Progenitor cell of endocrine pancreas (in vitro differentiated cells): ENCODE measurements at regions not wholly inside any gene's neighbourhood (a gene's known extent, or its start where the extent isn't known, plus 50 kb on each side); places are given as distances from the start of the nearest gene placed in this dataset.

Source experiments
- DNase-seq: peaks from one replicate; pipeline ENCODE4 v3.0.0; 2021; ENCODE audit warnings: low spot score; ENCODE audit not compliant: unreplicated experiment
- H3K27ac Mint-ChIP-seq: 2 replicates; pipeline ENCODE4 v1.8.0; 2021; ENCODE audit warnings: mild to moderate bottlenecking, moderate library complexity, mixed read lengths
- H3K27me3 Mint-ChIP-seq: 2 replicates; pipeline ENCODE4 v1.8.0; 2021; ENCODE audit warnings: mixed read lengths
- H3K36me3 Mint-ChIP-seq: 2 replicates; pipeline ENCODE4 v1.8.0; 2022; ENCODE audit warnings: mixed read lengths; ENCODE audit not compliant: insufficient read depth
- H3K4me1 Mint-ChIP-seq: 2 replicates; pipeline ENCODE4 v1.8.0; 2021; ENCODE audit warnings: low read depth, mixed read lengths
- H3K4me3 Mint-ChIP-seq: 2 replicates; pipeline ENCODE4 v1.8.0; 2021; ENCODE audit warnings: low read depth, mild to moderate bottlenecking, moderate library complexity, mixed read lengths
- H3K9me3 Mint-ChIP-seq: 2 replicates; pipeline ENCODE4 v1.8.0; 2021; ENCODE audit warnings: low read depth, mixed read lengths
- TF ChIP-seq, protein P1 (sequence below): fragments of 200-600 bp; sonication (generic); IDR thresholded peaks from one replicate; pipeline ENCODE4 v1.5.0; 2021; ENCODE audit warnings: antibody characterized with exemption, mild to moderate bottlenecking; ENCODE audit not compliant: unreplicated experiment

DNA sequence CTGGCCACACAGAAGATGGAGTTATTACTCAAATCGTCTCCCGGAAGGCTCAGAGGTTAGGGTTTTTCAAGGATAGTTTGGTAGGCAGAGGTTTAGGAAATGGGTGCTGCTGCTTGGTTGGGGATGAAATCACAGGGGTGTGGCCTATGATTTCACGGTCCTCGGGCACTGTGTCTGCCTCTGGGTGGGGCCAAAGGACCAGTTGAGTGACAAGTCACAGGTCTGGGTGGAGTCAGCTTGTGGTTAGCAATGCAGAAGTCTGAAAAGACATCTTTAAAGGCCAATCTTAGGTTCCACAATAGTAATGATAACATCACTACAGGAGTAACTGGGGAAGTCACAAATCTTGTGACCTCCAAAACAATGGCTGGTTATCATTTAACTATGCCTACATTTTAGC lies 387.8 kb downstream of the ZNF521 start:
- Mint-ChIP-seq H3K4me3 (no peak overlapping the region), H3K27ac (no peak overlapping the region), H3K27me3 (peaks cover 42% of the 10 kb centered on the region), H3K36me3 (no peaks in the 10 kb centered on the region), H3K4me1 (no peaks in the 10 kb centered on the region), H3K9me3 (peaks cover 8% of the 10 kb centered on the region)
- no peak for DNase-seq
- TF ChIP-seq, protein P1, sequence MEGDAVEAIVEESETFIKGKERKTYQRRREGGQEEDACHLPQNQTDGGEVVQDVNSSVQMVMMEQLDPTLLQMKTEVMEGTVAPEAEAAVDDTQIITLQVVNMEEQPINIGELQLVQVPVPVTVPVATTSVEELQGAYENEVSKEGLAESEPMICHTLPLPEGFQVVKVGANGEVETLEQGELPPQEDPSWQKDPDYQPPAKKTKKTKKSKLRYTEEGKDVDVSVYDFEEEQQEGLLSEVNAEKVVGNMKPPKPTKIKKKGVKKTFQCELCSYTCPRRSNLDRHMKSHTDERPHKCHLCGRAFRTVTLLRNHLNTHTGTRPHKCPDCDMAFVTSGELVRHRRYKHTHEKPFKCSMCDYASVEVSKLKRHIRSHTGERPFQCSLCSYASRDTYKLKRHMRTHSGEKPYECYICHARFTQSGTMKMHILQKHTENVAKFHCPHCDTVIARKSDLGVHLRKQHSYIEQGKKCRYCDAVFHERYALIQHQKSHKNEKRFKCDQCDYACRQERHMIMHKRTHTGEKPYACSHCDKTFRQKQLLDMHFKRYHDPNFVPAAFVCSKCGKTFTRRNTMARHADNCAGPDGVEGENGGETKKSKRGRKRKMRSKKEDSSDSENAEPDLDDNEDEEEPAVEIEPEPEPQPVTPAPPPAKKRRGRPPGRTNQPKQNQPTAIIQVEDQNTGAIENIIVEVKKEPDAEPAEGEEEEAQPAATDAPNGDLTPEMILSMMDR: no peak

DNA sequence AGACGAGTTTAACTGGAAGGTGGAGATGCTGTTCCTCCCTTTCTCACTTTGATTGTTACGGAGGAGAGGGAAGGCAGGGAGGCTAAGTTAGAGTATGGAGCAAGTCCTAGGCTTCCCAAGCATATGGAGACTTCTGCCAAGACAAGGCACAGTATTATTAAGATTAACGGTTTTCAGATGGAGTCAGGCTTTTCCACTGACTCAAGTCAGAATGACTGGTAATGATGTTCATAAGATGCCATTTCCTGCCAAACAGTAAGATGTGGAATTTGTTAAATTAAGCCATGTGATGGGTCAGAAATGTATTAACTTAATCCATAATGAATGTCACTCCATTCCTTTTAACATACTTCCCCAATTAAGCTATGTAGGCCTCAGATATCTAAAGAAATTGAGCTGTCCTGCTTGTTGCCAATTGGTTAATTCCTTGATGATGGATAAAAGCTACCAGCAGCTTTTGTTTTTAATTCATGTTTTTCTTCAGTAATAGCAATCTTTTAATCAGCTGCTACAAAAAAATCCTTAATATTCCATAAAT lies 383.7 kb downstream of the ZNF521 start:
- peaks cover 30% of the 10 kb centered on the region for H3K27me3 Mint-ChIP-seq
- no peak for DNase-seq
- H3K36me3 Mint-ChIP-seq: no peaks in the 10 kb centered on the region
- TF ChIP-seq, protein P1: no peak
- peaks cover 8% of the 10 kb centered on the region for H3K9me3 Mint-ChIP-seq
- H3K4me3 Mint-ChIP-seq: no peak overlapping the region
- H3K27ac Mint-ChIP-seq: no peak overlapping the region
- no peaks in the 10 kb centered on the region for H3K4me1 Mint-ChIP-seq

DNA sequence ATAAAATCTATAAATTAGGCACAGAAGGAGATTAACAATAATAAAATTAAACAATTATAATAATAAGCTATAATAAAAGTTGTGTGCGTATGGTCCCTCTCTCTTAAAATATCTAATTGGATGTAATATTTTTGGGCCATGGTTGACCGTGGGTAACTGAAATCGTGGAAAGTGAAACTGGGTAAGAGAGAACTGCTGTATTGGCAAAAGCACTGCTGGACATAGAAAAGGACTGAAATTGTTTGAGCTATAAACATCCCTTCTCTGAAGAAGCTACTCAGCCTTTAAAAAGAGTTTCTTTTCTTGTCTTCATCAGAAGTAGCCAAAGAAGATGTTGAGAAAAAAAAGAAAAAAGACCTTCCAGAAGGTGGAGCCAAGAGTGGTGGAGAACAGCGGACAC lies 379.4 kb downstream of the ZNF521 start:
- H3K9me3 Mint-ChIP-seq: no peaks in the 10 kb centered on the region
- no peak overlapping the region for H3K4me3 Mint-ChIP-seq
- TF ChIP-seq, protein P1: no peak
- H3K4me1 Mint-ChIP-seq: no peaks in the 10 kb centered on the region
- no peak for DNase-seq
- no peaks in the 10 kb centered on the region for H3K36me3 Mint-ChIP-seq
- H3K27ac Mint-ChIP-seq: no peak overlapping the region
- peaks cover 55% of the 10 kb centered on the region for H3K27me3 Mint-ChIP-seq

DNA sequence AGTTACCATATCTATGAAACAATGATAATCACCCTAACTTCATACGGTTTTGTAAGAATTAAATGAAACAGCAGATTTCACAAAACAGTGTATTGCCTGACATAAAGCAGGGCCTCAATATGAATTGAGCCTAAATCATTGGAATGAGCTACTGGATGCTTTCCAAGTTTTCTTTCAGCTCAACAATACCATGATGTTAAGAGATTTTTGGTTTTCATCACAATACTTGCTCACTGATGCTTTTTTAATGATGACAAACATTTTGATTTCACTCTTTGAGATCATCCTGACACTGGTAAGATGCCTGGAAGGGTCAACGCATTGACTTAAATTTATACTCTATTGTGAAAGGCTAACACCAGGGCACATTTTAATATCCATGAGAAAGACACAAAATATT lies 377.5 kb downstream of the ZNF521 start:
- Mint-ChIP-seq H3K4me1 (no peaks in the 10 kb centered on the region), H3K27me3 (peaks cover 72% of the 10 kb centered on the region), H3K36me3 (no peaks in the 10 kb centered on the region), H3K4me3 (no peak overlapping the region), H3K9me3 (no peaks in the 10 kb centered on the region), H3K27ac (no peak overlapping the region)
- TF ChIP-seq, protein P1: no peak
- DNase-seq: no peak

DNA sequence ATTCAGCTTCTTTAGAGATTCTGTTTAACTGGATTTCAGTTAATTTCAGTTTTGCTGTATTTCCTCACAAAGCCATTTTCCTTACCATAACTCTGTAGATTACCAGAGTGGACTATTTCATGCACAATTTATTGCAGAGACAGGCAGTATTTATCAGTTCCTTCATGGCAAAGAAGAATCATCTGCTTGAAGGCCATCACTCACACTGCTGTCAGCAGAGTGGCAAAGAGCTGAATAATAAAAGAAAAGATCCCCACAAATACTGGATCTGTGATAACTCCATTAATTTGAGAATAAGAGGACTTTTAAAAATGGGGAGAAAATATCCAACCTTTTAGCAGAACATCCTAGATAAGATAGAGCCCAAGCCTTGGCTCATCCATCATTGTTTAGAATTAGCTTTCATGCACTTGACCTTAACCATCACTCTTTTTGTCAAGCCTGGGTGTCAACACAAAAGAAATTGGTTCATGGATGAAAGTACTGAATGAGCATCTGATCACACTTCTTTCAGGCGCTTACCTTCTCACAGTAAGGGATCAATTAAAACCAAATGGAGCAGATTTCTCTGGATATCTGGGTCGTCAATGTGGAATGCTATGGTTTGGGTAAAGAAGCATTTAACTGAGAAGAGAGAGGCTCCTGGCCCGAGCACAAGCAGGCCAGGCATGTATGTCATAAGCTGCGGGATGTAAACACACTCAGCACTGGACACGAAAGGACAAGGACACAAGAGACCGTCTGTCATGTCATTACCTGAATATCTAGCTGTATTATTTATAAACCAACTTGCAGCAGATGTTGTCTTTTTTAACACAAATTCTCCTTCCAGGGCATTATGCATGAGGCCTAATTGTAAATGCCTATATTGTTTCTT lies 376.2 kb downstream of the ZNF521 start:
- Mint-ChIP-seq H3K27me3 (peaks cover 74% of the 10 kb centered on the region), H3K4me1 (no peaks in the 10 kb centered on the region), H3K9me3 (no peaks in the 10 kb centered on the region), H3K27ac (no peak overlapping the region), H3K4me3 (no peak overlapping the region), H3K36me3 (no peaks in the 10 kb centered on the region)
- TF ChIP-seq, protein P1: no peak
- no peak for DNase-seq
